LHCN-M2 (cell line): ENCODE measurements at regions not wholly inside any gene's neighbourhood (a gene's known extent, or its start where the extent isn't known, plus 50 kb on each side); places are given as distances from the start of the nearest gene placed in this dataset.

ENCODE experiments used
- DNase-seq: peaks from one replicate; pipeline ENCODE4 v3.0.0-alpha.2; 2012; ENCODE audit warnings: low read depth

GRCh38 chr19:30152510-30153291 lies 210.7 kb downstream of the URI1 start:
- DNase-seq, result no peak

GRCh38 chr19:30153326-30154210 lies 211.5 kb downstream of the URI1 start:
- DNase-seq, result no peak

- no peak for DNase-seq
Measured at GRCh38 chr19:30154410-30154809, 212.4 kb downstream of the URI1 start.

- DNase-seq, result no peak
Measured at GRCh38 chr19:30155381-30156200, 213.6 kb downstream of the URI1 start.

- no peak for DNase-seq
Measured at GRCh38 chr19:30156646-30157045, 214.6 kb downstream of the URI1 start.

GRCh38 chr19:30158067-30158892 lies 213.9 kb upstream of the ZNF536 start:
- no peak for DNase-seq

- DNase-seq, result no peak
Measured at GRCh38 chr19:30158893-30159245, 213.3 kb upstream of the ZNF536 start.

GRCh38 chr19:30159636-30160035 lies 212.5 kb upstream of the ZNF536 start:
- DNase-seq, result no peak

GRCh38 chr19:30160426-30160825 lies 211.8 kb upstream of the ZNF536 start:
- no peak for DNase-seq

- DNase-seq, result no peak
Measured at GRCh38 chr19:30161021-30161655, 211.0 kb upstream of the ZNF536 start.

- DNase-seq, result no peak
Measured at GRCh38 chr19:30161770-30162169, 210.4 kb upstream of the ZNF536 start.

GRCh38 chr19:30162718-30163117 lies 209.5 kb upstream of the ZNF536 start:
- DNase-seq, result no peak

GRCh38 chr19:30163663-30164062 lies 208.5 kb upstream of the ZNF536 start:
- no peak for DNase-seq

- no peak for DNase-seq
Measured at GRCh38 chr19:30165228-30165813, 206.9 kb upstream of the ZNF536 start.

- no peak for DNase-seq
Measured at GRCh38 chr19:30167206-30167868, 204.8 kb upstream of the ZNF536 start.

GRCh38 chr19:30167976-30168635 lies 204.1 kb upstream of the ZNF536 start:
- no peak for DNase-seq

- no peak for DNase-seq
Measured at GRCh38 chr19:30168760-30169159, 203.4 kb upstream of the ZNF536 start.

- no peak for DNase-seq
Measured at GRCh38 chr19:30169196-30169900, 202.8 kb upstream of the ZNF536 start.
